ENCODE measurements at regions not wholly inside any gene's neighbourhood (a gene's known extent, or its start where the extent isn't known, plus 50 kb on each side); places are given as distances from the start of the nearest gene placed in this dataset.
"Not testable (repeated sequence)": the region's sequence is repeated elsewhere in the genome, so short reads cannot be mapped to it uniquely, and the experiment has no call there.

- POLR2A ChIA-PET (ENCODE audit: unreplicated experiment), result no interaction called here
- Histone ChIP-seq H3K4me2 (ENCODE audit: low read length) (no peak overlapping the region), H3K4me1 (ENCODE audit: insufficient read depth, low read length) (no peaks in the 10 kb centered on the region), H3F3A (ENCODE audit: low read length, unreplicated experiment) (no peaks in the 10 kb centered on the region), H3K36me3 (ENCODE audit: low read depth, low read length) (no peaks in the 10 kb centered on the region), H4K20me1 (ENCODE audit: low read length) (no peaks in the 10 kb centered on the region), H3K9me2 (replicated peaks; ENCODE audit: low read length) (no peaks in the 10 kb centered on the region), H3K79me2 (ENCODE audit: low read length) (no peaks in the 10 kb centered on the region), H3K9ac (ENCODE audit: low read length) (no peak overlapping the region), H3K4me3 (ENCODE audit: low read length) (no peak overlapping the region), H3K27ac (ENCODE audit: low read length) (no peak overlapping the region), H3K9me3 (ENCODE audit: low read length) (no peaks in the 10 kb centered on the region), H3K27me3 (ENCODE audit: low read length) (0 out of 2 replicates have a peak, but pooled peaks cover 11% of the 10 kb centered on the region), H2AFZ (ENCODE audit: low read length) (no peak overlapping the region)
- CTCF ChIA-PET, result no interaction called here
- no peak for DNase-seq
- no peak for ATAC-seq
- intact Hi-C loops (cut with micrococcal nuclease), result no loop called here
- TF ChIP-seq CTCF (conservative IDR thresholded peaks at IDR 0.05; ENCODE audit: low read depth, low read length), result no peak
- TF ChIP-seq EZH2phosphoT487 (IDR thresholded peaks at IDR 0.05; ENCODE audit: borderline replicate concordance, low read length), result no peak
- TF ChIP-seq EZH2 (IDR thresholded peaks at IDR 0.05; ENCODE audit: low read length, unreplicated experiment), result no peak
- BruUV-seq (replicated peaks), result no TSS peak
Measured at GRCh38 chrX:2559124-2559523, 58.3 kb upstream of the DHRSX start.

- Histone ChIP-seq H3K79me2 (ENCODE audit: low read length) (no peaks in the 10 kb centered on the region), H3K4me3 (ENCODE audit: low read length) (no peak overlapping the region), H3K9ac (ENCODE audit: low read length) (no peak overlapping the region), H3K27ac (ENCODE audit: low read length) (no peak overlapping the region), H2AFZ (ENCODE audit: low read length) (no peak overlapping the region), H3K4me2 (ENCODE audit: low read length) (no peak overlapping the region), H3K9me3 (ENCODE audit: low read length) (no peaks in the 10 kb centered on the region), H3K36me3 (ENCODE audit: low read depth, low read length) (no peaks in the 10 kb centered on the region), H3K27me3 (ENCODE audit: low read length) (peaks cover 16% of the 10 kb centered on the region; the same call in 1 of the 2 replicates), H4K20me1 (ENCODE audit: low read length) (no peaks in the 10 kb centered on the region), H3K9me2 (replicated peaks; ENCODE audit: low read length) (no peaks in the 10 kb centered on the region), H3F3A (ENCODE audit: low read length, unreplicated experiment) (no peaks in the 10 kb centered on the region), H3K4me1 (ENCODE audit: insufficient read depth, low read length) (no peaks in the 10 kb centered on the region)
- intact Hi-C loops (cut with micrococcal nuclease), result no loop called here
- DNase-seq (no peak), ATAC-seq (no peak)
- BruUV-seq (replicated peaks), result no TSS peak
- ChIA-PET POLR2A (ENCODE audit: unreplicated experiment) (no interaction called here), CTCF (no interaction called here)
- TF ChIP-seq EZH2phosphoT487 (IDR thresholded peaks at IDR 0.05; ENCODE audit: borderline replicate concordance, low read length), result no peak
- no peak for TF ChIP-seq EZH2 (IDR thresholded peaks at IDR 0.05; ENCODE audit: low read length, unreplicated experiment)
- no peak for TF ChIP-seq CTCF (conservative IDR thresholded peaks at IDR 0.05; ENCODE audit: low read depth, low read length)
Measured at GRCh38 chrX:2554891-2555290, 54.1 kb upstream of the DHRSX start.

GRCh38 chrX:2554066-2554465 is 53.3 kb upstream of the DHRSX start:
- BruUV-seq (replicated peaks); H3K9me2 ChIP-seq (replicated peaks; ENCODE audit: low read length); H4K20me1 ChIP-seq (ENCODE audit: low read length); H2AFZ ChIP-seq (ENCODE audit: low read length); H3K4me1 ChIP-seq (ENCODE audit: insufficient read depth, low read length); DNase-seq; H3F3A ChIP-seq (ENCODE audit: low read length, unreplicated experiment); H3K9ac ChIP-seq (ENCODE audit: low read length); H3K27ac ChIP-seq (ENCODE audit: low read length); H3K9me3 ChIP-seq (ENCODE audit: low read length); ATAC-seq; H3K4me2 ChIP-seq (ENCODE audit: low read length); H3K4me3 ChIP-seq (ENCODE audit: low read length); intact Hi-C loops (cut with micrococcal nuclease); CTCF ChIA-PET; H3K79me2 ChIP-seq (ENCODE audit: low read length); H3K36me3 ChIP-seq (ENCODE audit: low read depth, low read length); POLR2A ChIA-PET (ENCODE audit: unreplicated experiment): not testable (repeated sequence)
- peaks cover 16% of the 10 kb centered on the region; the same call in 1 of the 2 replicates for H3K27me3 ChIP-seq (ENCODE audit: low read length)
